GM10248 (cell line): ENCODE measurements at regions not wholly inside any gene's neighbourhood (a gene's known extent, or its start where the extent isn't known, plus 50 kb on each side); places are given as distances from the start of the nearest gene placed in this dataset.

Experiments used
- CTCF ChIA-PET: fragments of 300-600 bp; sonication (Branson Sonifier 250); formaldehyde crosslinking; extraction: SDS; loops from one replicate; lab custom pipeline; 2021; ENCODE audit warnings: antibody characterized with exemption; lab: Yijun Ruan, JAX
- POLR2A ChIA-PET: fragments of 350-650 bp; sonication (Branson Sonifier 250); formaldehyde crosslinking; extraction: SDS; loops from one replicate; lab custom pipeline; 2020; ENCODE audit warnings: antibody characterized with exemption; lab: Yijun Ruan, JAX
- DNase-seq: peaks from one replicate; pipeline ENCODE4 v3.0.0; 2012; ENCODE audit errors: extremely low spot score
- TF ChIP-seq, protein P1 (sequence below): IDR thresholded peaks from 2 replicates; pipeline ENCODE4 v1.5.1; 2012; ENCODE audit warnings: mild to moderate bottlenecking, low read depth; ENCODE audit errors: extremely low read depth, missing control alignments, control extremely low read depth

- TF ChIP-seq, protein P1, sequence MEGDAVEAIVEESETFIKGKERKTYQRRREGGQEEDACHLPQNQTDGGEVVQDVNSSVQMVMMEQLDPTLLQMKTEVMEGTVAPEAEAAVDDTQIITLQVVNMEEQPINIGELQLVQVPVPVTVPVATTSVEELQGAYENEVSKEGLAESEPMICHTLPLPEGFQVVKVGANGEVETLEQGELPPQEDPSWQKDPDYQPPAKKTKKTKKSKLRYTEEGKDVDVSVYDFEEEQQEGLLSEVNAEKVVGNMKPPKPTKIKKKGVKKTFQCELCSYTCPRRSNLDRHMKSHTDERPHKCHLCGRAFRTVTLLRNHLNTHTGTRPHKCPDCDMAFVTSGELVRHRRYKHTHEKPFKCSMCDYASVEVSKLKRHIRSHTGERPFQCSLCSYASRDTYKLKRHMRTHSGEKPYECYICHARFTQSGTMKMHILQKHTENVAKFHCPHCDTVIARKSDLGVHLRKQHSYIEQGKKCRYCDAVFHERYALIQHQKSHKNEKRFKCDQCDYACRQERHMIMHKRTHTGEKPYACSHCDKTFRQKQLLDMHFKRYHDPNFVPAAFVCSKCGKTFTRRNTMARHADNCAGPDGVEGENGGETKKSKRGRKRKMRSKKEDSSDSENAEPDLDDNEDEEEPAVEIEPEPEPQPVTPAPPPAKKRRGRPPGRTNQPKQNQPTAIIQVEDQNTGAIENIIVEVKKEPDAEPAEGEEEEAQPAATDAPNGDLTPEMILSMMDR, result no peak
- ChIA-PET POLR2A (no interaction called here), CTCF (no interaction called here)
- DNase-seq, result no peak
Measured at GRCh38 chr15:95131131-95131556, 899.8 kb downstream of the MCTP2 start.

DNA sequence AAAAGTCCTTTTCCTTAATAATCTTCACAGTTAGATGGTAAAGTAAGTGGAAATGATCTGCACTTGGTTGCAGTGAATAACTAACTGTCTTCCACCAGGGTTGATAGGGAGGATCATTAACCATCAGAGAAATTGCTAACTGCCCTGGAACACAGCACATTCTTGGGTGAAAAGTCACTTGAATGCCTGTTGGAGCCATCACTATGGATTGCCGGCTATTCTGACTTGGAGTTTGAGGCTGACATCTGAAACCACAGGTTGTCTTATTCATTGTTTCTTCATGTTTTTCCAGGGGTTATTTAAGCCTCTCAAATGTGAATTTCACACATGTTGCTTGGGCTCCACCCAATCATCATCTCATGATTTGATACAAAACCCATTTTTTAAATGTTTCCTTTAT, 901.4 kb downstream of the MCTP2 start:
- CTCF ChIA-PET, result no interaction called here
- POLR2A ChIA-PET, result no interaction called here
- TF ChIP-seq, protein P1, result no peak
- DNase-seq, result no peak

DNA sequence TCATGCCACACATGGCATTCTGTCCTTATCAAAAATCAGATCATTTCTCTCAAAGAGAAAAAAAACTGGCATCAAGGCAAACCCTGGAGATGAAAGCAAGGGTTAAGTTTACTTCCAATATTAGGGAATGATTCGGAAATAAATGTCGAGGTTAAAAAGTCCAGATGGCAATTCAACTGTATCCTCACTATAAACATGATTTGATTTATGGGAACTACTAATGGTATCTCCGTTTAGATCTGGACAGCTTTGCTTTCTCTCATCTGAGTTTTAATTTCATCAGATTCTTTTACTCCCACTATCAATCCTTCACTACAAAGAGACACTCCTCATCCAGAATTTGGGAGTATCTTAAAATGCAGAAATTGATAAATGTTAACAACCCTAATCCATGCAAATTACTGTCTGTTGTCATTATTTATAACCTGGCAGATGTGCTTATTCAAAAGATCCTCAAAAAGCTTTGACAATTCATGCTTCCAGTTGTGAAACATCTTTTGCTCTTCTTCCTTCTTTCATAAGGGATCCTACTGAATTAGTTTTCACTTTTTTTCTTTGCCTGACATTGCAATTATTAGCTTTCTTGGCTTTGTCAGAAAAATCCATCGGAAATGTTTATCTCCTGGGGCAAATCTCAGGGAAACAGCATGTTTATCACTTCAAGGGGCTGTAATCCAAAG, 903.2 kb downstream of the MCTP2 start:
- ChIA-PET POLR2A (no interaction called here), CTCF (interaction anchor here (1.0 kb wide), 1 partner anchor 11 kb away, joined by 3 read pairs; no protein-coding TSS in a partner anchor)
- TF ChIP-seq, protein P1, result no peak
- no peak for DNase-seq

- ChIA-PET POLR2A (no interaction called here), CTCF (no interaction called here)
- no peak for DNase-seq
- TF ChIP-seq, protein P1, result no peak
Measured at GRCh38 chr15:95138604-95139270, 907.4 kb downstream of the MCTP2 start.

GRCh38 chr15:95141486-95141885, 910.1 kb downstream of the MCTP2 start:
- CTCF ChIA-PET, result interaction anchor here (1.6 kb wide), 1 partner anchor 32 kb away, joined by 3 read pairs; no protein-coding TSS in a partner anchor
- no peak for DNase-seq
- POLR2A ChIA-PET, result no interaction called here
- TF ChIP-seq, protein P1, result no peak

GRCh38 chr15:95142531-95142930, 911.2 kb downstream of the MCTP2 start:
- no peak for DNase-seq
- POLR2A ChIA-PET, result no interaction called here
- TF ChIP-seq, protein P1, result no peak

More at GRCh38 chr15:95142531-95142930, 911.2 kb downstream of the MCTP2 start:
- CTCF ChIA-PET, result interaction anchor here (0.7 kb wide), 1 partner anchor 15 kb away, joined by 3 read pairs; no protein-coding TSS in a partner anchor
